ENCODE measurements at regions not wholly inside any gene's neighbourhood (a gene's known extent, or its start where the extent isn't known, plus 50 kb on each side); places are given as distances from the start of the nearest gene placed in this dataset.

- Histone ChIP-seq H3K9ac (ENCODE audit: low read length) (no peak overlapping the region), H3K27me3 (ENCODE audit: insufficient read depth, low read length) (no peaks in the 10 kb centered on the region), H3K27ac (ENCODE audit: low read depth, low read length) (no peak overlapping the region), H3K79me2 (ENCODE audit: insufficient read depth, low read length) (no peaks in the 10 kb centered on the region), H3K9me2 (ENCODE audit: insufficient read depth) (no peaks in the 10 kb centered on the region), H3K36me3 (ENCODE audit: control insufficient read depth in 1 of 2, insufficient read depth in 2 of 2, low read length in 2 of 2) (no peaks in the 10 kb centered on the region), H2AFZ (ENCODE audit: low read depth, low read length, poor library complexity, severe bottlenecking) (no peak overlapping the region), H3K4me3 (replicated peaks in 1 of 2; ENCODE audit: low read depth in 1 of 2, low read length in 2 of 2) (no peak overlapping the region), H3K4me2 (ENCODE audit: low read length) (no peak overlapping the region), H3K4me1 (ENCODE audit: control insufficient read depth in 1 of 2, insufficient read depth in 2 of 2, low read length in 2 of 2) (no peaks in the 10 kb centered on the region), H4K20me1 (ENCODE audit: insufficient read depth) (no peaks in the 10 kb centered on the region), H3K9me3 (ENCODE audit: control insufficient read depth in 1 of 2, insufficient read depth in 1 of 2, low read depth in 1 of 2, low read length in 2 of 2) (no peaks in the 10 kb centered on the region)
- TF ChIP-seq YY1 (IDR thresholded peaks at IDR 0.05; ENCODE audit: extremely low read depth, insufficient replicate concordance, low read depth, low read length) (no peak), TCF7L2 (IDR thresholded peaks at IDR 0.05; ENCODE audit: borderline replicate concordance, extremely low read depth, insufficient read depth, insufficient read length) (no peak), CTCF (IDR thresholded peaks at IDR 0.05 in 2 of 3, conservative IDR thresholded peaks at IDR 0.05 in 1 of 3; ENCODE audit: borderline replicate concordance in 1 of 3, insufficient read depth in 1 of 3, low read depth in 2 of 3, low read length in 2 of 3) (no peak), EZH2 (IDR thresholded peaks at IDR 0.05) (no peak)
- TF ChIP-seq, protein P1, sequence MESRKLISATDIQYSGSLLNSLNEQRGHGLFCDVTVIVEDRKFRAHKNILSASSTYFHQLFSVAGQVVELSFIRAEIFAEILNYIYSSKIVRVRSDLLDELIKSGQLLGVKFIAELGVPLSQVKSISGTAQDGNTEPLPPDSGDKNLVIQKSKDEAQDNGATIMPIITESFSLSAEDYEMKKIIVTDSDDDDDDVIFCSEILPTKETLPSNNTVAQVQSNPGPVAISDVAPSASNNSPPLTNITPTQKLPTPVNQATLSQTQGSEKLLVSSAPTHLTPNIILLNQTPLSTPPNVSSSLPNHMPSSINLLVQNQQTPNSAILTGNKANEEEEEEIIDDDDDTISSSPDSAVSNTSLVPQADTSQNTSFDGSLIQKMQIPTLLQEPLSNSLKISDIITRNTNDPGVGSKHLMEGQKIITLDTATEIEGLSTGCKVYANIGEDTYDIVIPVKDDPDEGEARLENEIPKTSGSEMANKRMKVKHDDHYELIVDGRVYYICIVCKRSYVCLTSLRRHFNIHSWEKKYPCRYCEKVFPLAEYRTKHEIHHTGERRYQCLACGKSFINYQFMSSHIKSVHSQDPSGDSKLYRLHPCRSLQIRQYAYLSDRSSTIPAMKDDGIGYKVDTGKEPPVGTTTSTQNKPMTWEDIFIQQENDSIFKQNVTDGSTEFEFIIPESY (IDR thresholded peaks at IDR 0.05; ENCODE audit: extremely low read depth, insufficient replicate concordance, low read length): no peak
- no peak for DNase-seq (ENCODE audit: low read depth, low spot score)
- POLR2A ChIA-PET: no interaction called here
- no peak for ATAC-seq
- RAD21 ChIA-PET (ENCODE audit: low non-redundant PET in 1 of 2, low total read pairs in 2 of 2, uncharacterized antibody in 2 of 2, unreplicated experiment in 2 of 2): no interaction called here
- CTCF ChIA-PET: interaction anchor here (1.4 kb wide), 1 partner anchor 172 kb away, joined by 3 read pairs; no protein-coding TSS in a partner anchor
- BruUV-seq (replicated peaks): no TSS peak
- intact Hi-C loops (cut with micrococcal nuclease): no loop called here
Measured at GRCh38 chr1:182315167-182315556, 76.4 kb downstream of the GLUL start.

Measured in HCT116 (cell line).